GM12865 (cell line): ENCODE measurements at regions not wholly inside any gene's neighbourhood (a gene's known extent, or its start where the extent isn't known, plus 50 kb on each side); places are given as distances from the start of the nearest gene placed in this dataset.

Source experiments
- DNase-seq: peaks from one replicate; pipeline ENCODE4 v3.0.0; 2010; ENCODE audit warnings: low read depth
- H3K4me3 ChIP-seq: 2 replicates; pipeline ENCODE4 v1.5.1; 2011; ENCODE audit warnings: mild to moderate bottlenecking, low read depth, low read length, control low read depth
- TF ChIP-seq, protein P1 (sequence below): IDR thresholded peaks from 2 replicates; pipeline ENCODE4 v1.5.1; 2011; ENCODE audit warnings: low read length, control low read depth, low read depth, inconsistent platforms; ENCODE audit not compliant: insufficient read depth; ENCODE audit errors: missing control alignments

DNA sequence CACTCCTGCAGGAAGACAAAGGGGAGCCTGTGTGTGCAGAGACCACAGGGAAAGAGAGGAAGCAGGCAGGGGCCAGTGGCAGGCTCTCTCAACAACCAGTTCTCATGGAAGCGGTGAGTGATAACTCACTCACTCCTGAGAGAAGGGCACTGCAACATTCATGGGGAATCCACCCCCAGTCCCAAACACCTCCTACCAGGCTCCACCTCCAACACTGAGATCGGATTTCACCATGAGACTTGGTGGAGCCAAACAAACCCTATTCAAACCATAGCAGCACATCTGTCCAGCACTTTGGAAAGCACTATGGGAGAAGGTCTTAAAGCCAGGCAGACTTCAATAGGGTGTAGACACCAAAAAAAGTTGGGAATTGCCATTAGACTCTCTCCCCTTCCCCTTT lies 345.7 kb upstream of the SPRED2 start:
- no peak overlapping the region for H3K4me3 ChIP-seq
- TF ChIP-seq, protein P1, sequence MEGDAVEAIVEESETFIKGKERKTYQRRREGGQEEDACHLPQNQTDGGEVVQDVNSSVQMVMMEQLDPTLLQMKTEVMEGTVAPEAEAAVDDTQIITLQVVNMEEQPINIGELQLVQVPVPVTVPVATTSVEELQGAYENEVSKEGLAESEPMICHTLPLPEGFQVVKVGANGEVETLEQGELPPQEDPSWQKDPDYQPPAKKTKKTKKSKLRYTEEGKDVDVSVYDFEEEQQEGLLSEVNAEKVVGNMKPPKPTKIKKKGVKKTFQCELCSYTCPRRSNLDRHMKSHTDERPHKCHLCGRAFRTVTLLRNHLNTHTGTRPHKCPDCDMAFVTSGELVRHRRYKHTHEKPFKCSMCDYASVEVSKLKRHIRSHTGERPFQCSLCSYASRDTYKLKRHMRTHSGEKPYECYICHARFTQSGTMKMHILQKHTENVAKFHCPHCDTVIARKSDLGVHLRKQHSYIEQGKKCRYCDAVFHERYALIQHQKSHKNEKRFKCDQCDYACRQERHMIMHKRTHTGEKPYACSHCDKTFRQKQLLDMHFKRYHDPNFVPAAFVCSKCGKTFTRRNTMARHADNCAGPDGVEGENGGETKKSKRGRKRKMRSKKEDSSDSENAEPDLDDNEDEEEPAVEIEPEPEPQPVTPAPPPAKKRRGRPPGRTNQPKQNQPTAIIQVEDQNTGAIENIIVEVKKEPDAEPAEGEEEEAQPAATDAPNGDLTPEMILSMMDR = no peak
- DNase-seq = no peak

DNA sequence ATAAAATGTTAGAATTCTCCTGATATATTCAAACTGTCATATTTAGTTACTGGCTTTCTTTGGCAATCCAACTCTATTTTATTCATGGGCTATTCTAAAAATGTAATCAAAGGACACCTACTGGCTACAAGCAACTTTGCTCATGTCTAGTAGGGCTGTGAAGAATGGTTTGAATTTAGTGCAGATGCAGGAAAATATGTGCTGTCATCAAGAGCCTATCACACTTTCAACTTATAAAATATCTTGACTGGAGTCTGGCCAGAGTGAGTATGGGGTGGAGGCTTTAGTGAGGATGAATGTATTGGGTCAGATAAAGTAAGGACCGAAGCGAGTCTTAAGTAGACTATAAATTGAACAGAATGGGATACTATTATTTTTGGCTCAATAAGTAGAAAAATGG lies 343.4 kb upstream of the SPRED2 start:
- TF ChIP-seq, protein P1 = no peak
- DNase-seq = no peak
- no peak overlapping the region for H3K4me3 ChIP-seq

DNA sequence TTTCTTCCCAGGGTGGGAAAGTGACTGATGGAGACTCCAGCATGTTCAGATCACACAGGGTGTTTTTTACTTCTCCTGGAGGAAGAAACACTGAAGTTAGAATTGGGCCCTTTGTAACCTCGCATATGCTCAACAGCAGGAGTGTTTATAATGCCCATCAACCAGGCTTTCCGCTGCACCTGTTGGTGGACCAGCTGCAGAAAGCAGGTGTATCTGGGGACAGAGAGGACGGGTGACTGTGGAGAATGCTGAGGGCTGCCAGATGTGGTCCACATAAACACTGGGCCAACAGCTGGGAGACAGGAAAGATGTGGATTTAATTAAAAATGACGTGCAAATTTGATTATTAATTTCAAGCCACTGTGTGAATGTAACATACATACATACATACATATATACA lies 335.5 kb upstream of the SPRED2 start:
- no peak for DNase-seq
- TF ChIP-seq, protein P1 = no peak
- no peak overlapping the region for H3K4me3 ChIP-seq

DNA sequence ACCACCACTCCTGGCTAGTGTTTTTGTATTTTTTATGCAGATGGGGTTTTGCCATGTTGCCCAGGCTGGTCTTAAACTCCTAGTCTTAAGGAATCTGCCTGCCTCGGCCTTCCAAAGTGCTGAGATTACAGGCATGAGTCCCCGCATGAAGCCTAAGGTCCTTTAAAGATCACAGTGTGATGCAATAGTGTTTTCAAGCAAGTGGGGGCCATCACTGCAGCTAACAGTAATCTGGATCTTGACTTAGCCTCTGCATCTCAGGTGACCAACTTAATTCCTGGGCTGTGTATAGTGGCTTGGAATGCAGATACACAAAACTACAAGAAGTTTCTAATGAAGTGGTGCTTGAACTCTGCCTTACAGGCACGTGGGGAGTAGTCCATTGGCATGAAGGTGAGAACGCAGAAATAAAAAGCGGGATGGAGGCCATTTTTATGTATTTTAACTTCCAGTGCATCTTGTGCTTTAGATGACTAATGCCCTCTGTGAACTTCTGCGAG lies 334.4 kb upstream of the SPRED2 start:
- H3K4me3 ChIP-seq = no peak overlapping the region
- no peak for DNase-seq

DNA sequence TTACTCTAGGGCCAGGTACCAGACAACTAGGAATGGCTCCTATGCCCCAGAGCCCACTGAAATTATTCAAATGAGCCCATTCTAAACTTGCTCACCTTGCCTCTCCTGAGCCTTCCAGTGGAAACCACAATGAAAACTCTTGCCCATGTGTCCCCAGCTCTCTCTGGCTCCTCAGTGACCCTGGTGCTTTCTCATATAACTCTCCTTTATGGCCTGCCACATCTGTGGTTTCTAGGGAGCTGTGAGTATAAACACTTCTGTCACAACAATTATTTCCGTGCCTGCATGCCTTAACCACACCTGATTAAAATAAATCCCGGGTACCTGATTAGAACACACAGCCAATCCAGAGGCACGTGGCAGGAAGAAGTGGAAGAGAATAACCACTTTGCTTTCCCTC lies 333.0 kb upstream of the SPRED2 start:
- no peak overlapping the region for H3K4me3 ChIP-seq
- no peak for DNase-seq
- TF ChIP-seq, protein P1 = no peak

More for the DNA sequence above, 334.4 kb upstream of the SPRED2 start:
- TF ChIP-seq, protein P1 = no peak

DNA sequence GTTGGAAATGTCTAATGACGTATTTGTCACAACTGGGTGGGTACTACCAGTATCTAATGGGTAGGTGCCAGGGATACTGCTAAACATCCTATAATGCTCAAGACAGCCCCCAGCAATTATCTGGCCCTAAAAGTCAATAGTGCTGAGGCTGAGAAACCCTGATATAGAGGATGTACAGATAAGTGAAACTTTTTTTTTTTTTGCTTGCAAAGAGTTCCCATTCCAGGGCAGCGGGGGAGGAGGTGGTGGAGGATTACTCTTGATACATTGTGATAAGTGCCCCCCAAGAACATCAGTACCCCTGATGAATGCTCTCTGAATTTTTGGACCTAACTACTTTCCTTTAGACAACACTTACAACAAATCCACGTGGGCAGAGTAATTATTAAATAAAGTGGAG lies 329.7 kb upstream of the SPRED2 start:
- H3K4me3 ChIP-seq = no peak overlapping the region
- TF ChIP-seq, protein P1 = no peak
- DNase-seq = no peak

DNA sequence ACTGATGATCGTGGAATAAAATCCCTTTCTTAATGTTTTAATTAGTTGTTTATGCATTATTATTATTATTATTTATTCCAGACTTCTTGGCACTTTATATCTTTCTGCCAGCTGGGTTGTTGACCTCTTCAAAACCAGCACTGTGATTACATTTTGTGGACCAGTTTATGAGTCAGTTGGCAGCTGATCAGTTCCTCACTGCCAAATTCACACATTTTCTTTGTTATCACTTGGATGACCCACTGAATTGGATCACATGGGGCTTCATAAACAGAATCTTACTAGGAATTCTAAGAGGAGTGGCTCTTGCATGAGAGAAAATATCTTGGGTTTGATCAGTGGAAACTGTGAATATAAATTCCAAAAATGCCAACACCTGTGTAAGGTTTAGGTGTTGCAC lies 321.8 kb upstream of the SPRED2 start:
- DNase-seq = no peak
- H3K4me3 ChIP-seq = no peak overlapping the region
- TF ChIP-seq, protein P1 = no peak
